Osteoblast (primary cell): ENCODE measurements at regions not wholly inside any gene's neighbourhood (a gene's known extent, or its start where the extent isn't known, plus 50 kb on each side); places are given as distances from the start of the nearest gene placed in this dataset.

Experiments used
- DNase-seq: peaks from one replicate; pipeline ENCODE4 v3.0.0; 2011; ENCODE audit warnings: low spot score, mixed read lengths; ENCODE audit not compliant: insufficient read length; ENCODE audit errors: missing footprints
- H2AFZ ChIP-seq: 2 replicates; pipeline ENCODE4 v1.6.0; 2011; ENCODE audit warnings: mild to moderate bottlenecking, low read length
- H3K27ac ChIP-seq: 2 replicates; pipeline ENCODE4 v1.5.1; 2011; ENCODE audit warnings: mild to moderate bottlenecking, low read depth, low read length, moderate library complexity
- H3K27me3 ChIP-seq: 2 replicates; pipeline ENCODE4 v1.6.0; 2012; ENCODE audit warnings: mild to moderate bottlenecking, control low read depth, inconsistent platforms, low read length, moderate library complexity; ENCODE audit not compliant: insufficient read depth
- H3K36me3 ChIP-seq: 2 replicates; pipeline ENCODE4 v1.5.1; 2011; ENCODE audit warnings: mild to moderate bottlenecking, low read length, control low read depth, moderate library complexity; ENCODE audit not compliant: insufficient read depth
- H3K4me1 ChIP-seq: 2 replicates; pipeline ENCODE4 v1.5.1; 2011; ENCODE audit warnings: mild to moderate bottlenecking, low read length, control low read depth, moderate library complexity; ENCODE audit not compliant: insufficient read depth
- H3K4me2 ChIP-seq: 2 replicates; pipeline ENCODE4 v1.6.0; 2011; ENCODE audit warnings: mild to moderate bottlenecking, low read length; ENCODE audit not compliant: insufficient read depth
- H3K4me3 ChIP-seq: fragments of 200-600 bp; sonication (generic); 3 replicates; pipeline ENCODE4 v1.5.1; 2012; ENCODE audit warnings: mild to moderate bottlenecking, low read length, inconsistent platforms; ENCODE audit not compliant: insufficient read depth
- H3K79me2 ChIP-seq: 2 replicates; pipeline ENCODE4 v1.6.0; 2012; ENCODE audit warnings: mild to moderate bottlenecking, low read length, control low read depth, inconsistent platforms; ENCODE audit not compliant: insufficient read depth
- H3K9me3 ChIP-seq: 2 replicates; pipeline ENCODE4 v1.5.1; 2011; ENCODE audit warnings: low read depth, low read length, control low read depth
- H4K20me1 ChIP-seq: 2 replicates; pipeline ENCODE4 v1.6.0; 2012; ENCODE audit warnings: mild to moderate bottlenecking, low read length, control low read depth; ENCODE audit not compliant: insufficient read depth
- CTCF ChIP-seq: IDR thresholded peaks from 2 replicates; pipeline ENCODE4 v1.5.1; 2011; ENCODE audit warnings: mild to moderate bottlenecking, low read depth, low read length, moderate library complexity; ENCODE audit errors: extremely low read depth

GRCh38 chr5:57539281-57539701, 56.7 kb upstream of the ACTBL2 start:
- H3K36me3 ChIP-seq: no peaks in the 10 kb centered on the region
- H3K4me3 ChIP-seq: no peak overlapping the region
- no peaks in the 10 kb centered on the region for H3K27me3 ChIP-seq
- no peak overlapping the region for H2AFZ ChIP-seq
- no peak for TF ChIP-seq CTCF
- no peak for DNase-seq
- H3K9me3 ChIP-seq: no peaks in the 10 kb centered on the region
- no peaks in the 10 kb centered on the region for H4K20me1 ChIP-seq
- peak overlapping the region; percentile 85 for H3K27ac ChIP-seq
- H3K4me2 ChIP-seq: peak overlapping the region; percentile 71
- no peaks in the 10 kb centered on the region for H3K79me2 ChIP-seq
- peaks cover 24% of the 10 kb centered on the region for H3K4me1 ChIP-seq

GRCh38 chr5:57538341-57538955, 55.8 kb upstream of the ACTBL2 start:
- Histone ChIP-seq H3K4me2 (peak overlapping the region; percentile 71), H3K4me1 (peaks cover 25% of the 10 kb centered on the region), H3K27me3 (no peaks in the 10 kb centered on the region), H3K27ac (peak overlapping the region; percentile 85), H3K4me3 (peak overlapping the region; percentile 40), H3K36me3 (no peaks in the 10 kb centered on the region), H4K20me1 (no peaks in the 10 kb centered on the region), H3K79me2 (no peaks in the 10 kb centered on the region), H3K9me3 (no peaks in the 10 kb centered on the region), H2AFZ (peak overlapping the region; percentile 8)
- TF ChIP-seq CTCF: no peak
- DNase-seq: peak; percentile 56

GRCh38 chr5:57537811-57538210, 55.2 kb upstream of the ACTBL2 start:
- no peaks in the 10 kb centered on the region for H3K9me3 ChIP-seq
- TF ChIP-seq CTCF: no peak
- H3K79me2 ChIP-seq: no peaks in the 10 kb centered on the region
- no peaks in the 10 kb centered on the region for H3K36me3 ChIP-seq
- no peak for DNase-seq
- no peaks in the 10 kb centered on the region for H4K20me1 ChIP-seq
- H3K4me3 ChIP-seq: no peak overlapping the region
- peak overlapping the region; percentile 20 for H2AFZ ChIP-seq
- peak overlapping the region; percentile 85 for H3K27ac ChIP-seq
- H3K4me1 ChIP-seq: peaks cover 31% of the 10 kb centered on the region
- H3K27me3 ChIP-seq: no peaks in the 10 kb centered on the region
- peak overlapping the region; percentile 71 for H3K4me2 ChIP-seq

- DNase-seq: no peak
- Histone ChIP-seq H2AFZ (peak overlapping the region; percentile 41), H3K4me1 (peaks cover 16% of the 10 kb centered on the region), H3K36me3 (no peaks in the 10 kb centered on the region), H4K20me1 (no peaks in the 10 kb centered on the region), H3K79me2 (no peaks in the 10 kb centered on the region), H3K4me3 (no peak overlapping the region), H3K27ac (peak overlapping the region; percentile 66), H3K9me3 (no peaks in the 10 kb centered on the region), H3K27me3 (no peaks in the 10 kb centered on the region), H3K4me2 (peak overlapping the region; percentile 31)
- TF ChIP-seq CTCF: no peak
Measured at GRCh38 chr5:57532513-57533497, 50.2 kb upstream of the ACTBL2 start.
